ENCODE measurements at regions not wholly inside any gene's neighbourhood (a gene's known extent, or its start where the extent isn't known, plus 50 kb on each side); places are given as distances from the start of the nearest gene placed in this dataset.

DNA sequence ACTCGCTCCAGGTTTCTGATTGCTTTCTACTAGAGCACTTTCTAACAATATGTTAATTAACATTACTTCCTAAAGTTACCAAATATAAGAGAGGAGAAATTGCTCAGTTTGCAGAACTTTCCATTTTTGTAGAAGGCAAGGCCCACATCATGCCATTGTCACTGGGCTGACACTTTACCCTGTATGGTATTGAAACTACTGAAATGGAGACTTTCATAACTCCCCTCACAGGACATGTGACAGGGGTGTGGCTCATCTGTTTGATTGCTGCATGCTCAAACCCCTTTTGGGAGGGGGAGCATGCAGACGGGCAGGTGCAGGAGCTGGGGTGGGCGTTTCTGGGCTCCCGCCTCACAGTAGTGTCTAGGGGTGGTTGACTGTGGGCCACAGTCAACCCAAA lies 206.3 kb upstream of the GHR start:
- TF ChIP-seq TAF1 (IDR thresholded peaks at IDR 0.05; ENCODE audit: low read depth) (no peak), MAX (IDR thresholded peaks at IDR 0.05) (no peak), CEBPB (IDR thresholded peaks at IDR 0.05) (no peak), ZBTB7A (IDR thresholded peaks at IDR 0.05; ENCODE audit: low read depth) (no peak), EGR1 (IDR thresholded peaks at IDR 0.05) (no peak), TEAD4 (IDR thresholded peaks at IDR 0.05) (no peak), YY1 (IDR thresholded peaks at IDR 0.05; ENCODE audit: low read depth) (no peak), CREB1 (IDR thresholded peaks at IDR 0.05; ENCODE audit: low read depth) (no peak), EP300 (IDR thresholded peaks at IDR 0.05; ENCODE audit: borderline replicate concordance) (no peak), RAD21 (IDR thresholded peaks at IDR 0.05; ENCODE audit: low read depth) (no peak), NFIC (IDR thresholded peaks at IDR 0.05) (no peak), USF1 (IDR thresholded peaks at IDR 0.05) (no peak), TCF12 (IDR thresholded peaks at IDR 0.05; ENCODE audit: low read depth) (no peak)
- TF ChIP-seq, protein P1, sequence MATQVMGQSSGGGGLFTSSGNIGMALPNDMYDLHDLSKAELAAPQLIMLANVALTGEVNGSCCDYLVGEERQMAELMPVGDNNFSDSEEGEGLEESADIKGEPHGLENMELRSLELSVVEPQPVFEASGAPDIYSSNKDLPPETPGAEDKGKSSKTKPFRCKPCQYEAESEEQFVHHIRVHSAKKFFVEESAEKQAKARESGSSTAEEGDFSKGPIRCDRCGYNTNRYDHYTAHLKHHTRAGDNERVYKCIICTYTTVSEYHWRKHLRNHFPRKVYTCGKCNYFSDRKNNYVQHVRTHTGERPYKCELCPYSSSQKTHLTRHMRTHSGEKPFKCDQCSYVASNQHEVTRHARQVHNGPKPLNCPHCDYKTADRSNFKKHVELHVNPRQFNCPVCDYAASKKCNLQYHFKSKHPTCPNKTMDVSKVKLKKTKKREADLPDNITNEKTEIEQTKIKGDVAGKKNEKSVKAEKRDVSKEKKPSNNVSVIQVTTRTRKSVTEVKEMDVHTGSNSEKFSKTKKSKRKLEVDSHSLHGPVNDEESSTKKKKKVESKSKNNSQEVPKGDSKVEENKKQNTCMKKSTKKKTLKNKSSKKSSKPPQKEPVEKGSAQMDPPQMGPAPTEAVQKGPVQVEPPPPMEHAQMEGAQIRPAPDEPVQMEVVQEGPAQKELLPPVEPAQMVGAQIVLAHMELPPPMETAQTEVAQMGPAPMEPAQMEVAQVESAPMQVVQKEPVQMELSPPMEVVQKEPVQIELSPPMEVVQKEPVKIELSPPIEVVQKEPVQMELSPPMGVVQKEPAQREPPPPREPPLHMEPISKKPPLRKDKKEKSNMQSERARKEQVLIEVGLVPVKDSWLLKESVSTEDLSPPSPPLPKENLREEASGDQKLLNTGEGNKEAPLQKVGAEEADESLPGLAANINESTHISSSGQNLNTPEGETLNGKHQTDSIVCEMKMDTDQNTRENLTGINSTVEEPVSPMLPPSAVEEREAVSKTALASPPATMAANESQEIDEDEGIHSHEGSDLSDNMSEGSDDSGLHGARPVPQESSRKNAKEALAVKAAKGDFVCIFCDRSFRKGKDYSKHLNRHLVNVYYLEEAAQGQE (IDR thresholded peaks at IDR 0.05; ENCODE audit: low read depth) = no peak

Data from Ishikawa (cell line).